BLaER1 treated with 17β-estradiol and CSF1 and Interleukin-3, amounts not matched to agents 10 nM and 100 nM (cell line): ENCODE measurements at regions not wholly inside any gene's neighbourhood (a gene's known extent, or its start where the extent isn't known, plus 50 kb on each side); places are given as distances from the start of the nearest gene placed in this dataset.

Source experiments
- H3K27ac ChIP-seq, 11 experiments: shearing (Covaris generic); formaldehyde crosslinking; 2 replicates each; pipeline ENCODE4 v1.8.1; 2022
- H3K27me3 ChIP-seq, 11 experiments: shearing (Covaris generic); formaldehyde crosslinking; 2 replicates each; pipeline ENCODE4 v1.8.1; 2022
- H3K36me3 ChIP-seq, 11 experiments: shearing (Covaris generic); formaldehyde crosslinking; 2 replicates each; pipeline ENCODE4 v1.8.1; 2022
- H3K4me1 ChIP-seq, 10 experiments: shearing (Covaris generic); formaldehyde crosslinking; 2 replicates each; pipeline ENCODE4 v1.8.1; 2022
- H3K4me2 ChIP-seq, 11 experiments: shearing (Covaris generic); formaldehyde crosslinking; 2 replicates each; pipeline ENCODE4 v1.8.1; 2022
- H3K4me3 ChIP-seq, 10 experiments: shearing (Covaris generic); formaldehyde crosslinking; 2 replicates each; pipeline ENCODE4 v1.8.1; 2022
- H3K9ac ChIP-seq, 11 experiments: shearing (Covaris generic); formaldehyde crosslinking; 2 replicates each; pipeline ENCODE4 v1.8.1; 2022
- H3K9me3 ChIP-seq, 11 experiments: shearing (Covaris generic); formaldehyde crosslinking; replicated peaks in 1 of 11; 2 replicates each; pipeline ENCODE4 v1.8.1; 2022
- H4K20me1 ChIP-seq, 11 experiments: shearing (Covaris generic); formaldehyde crosslinking; 2 replicates each; pipeline ENCODE4 v1.8.1; 2022
- Cebpa-rat ChIP-seq, 11 experiments: shearing (Covaris generic); IDR thresholded peaks; 2 replicates each; pipeline ENCODE4 v1.8.1; 2022

DNA sequence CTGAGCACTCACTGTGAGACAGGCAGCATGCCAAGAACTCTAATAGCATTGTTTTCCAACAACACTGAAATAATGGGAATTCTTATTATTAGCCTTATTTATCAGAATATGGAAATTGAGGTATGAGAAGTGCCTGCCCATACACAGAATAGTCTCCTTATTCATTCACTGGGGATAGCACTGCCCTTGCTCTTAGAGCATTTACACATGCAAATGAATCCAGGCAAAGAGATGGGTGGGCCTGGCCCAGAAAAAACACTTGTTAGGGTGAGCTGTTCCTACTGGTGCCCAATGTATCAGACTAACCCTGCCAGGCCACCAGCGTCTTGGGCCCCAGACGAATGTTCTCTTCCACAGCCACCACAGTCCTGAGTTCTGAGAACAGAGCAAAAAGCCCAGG, 112.9 kb downstream of the TUBA3C start:
- Histone ChIP-seq H3K4me2 (no peak overlapping the region), H3K27ac (no peak overlapping the region), H3K36me3 (no peaks in the 10 kb centered on the region), H3K4me1 (no peaks in the 10 kb centered on the region), H3K4me3 (no peak overlapping the region), H3K9me3 (peaks cover 0 to 15% (median 10%) of the 10 kb centered on the region in 11 experiments; a peak in 19 of 22 replicates), H3K9ac (no peak overlapping the region), H3K27me3 (no peaks in the 10 kb centered on the region), H4K20me1 (no peaks in the 10 kb centered on the region)
- no peak for TF ChIP-seq Cebpa-rat (IDR thresholded peaks at IDR 0.05)

DNA sequence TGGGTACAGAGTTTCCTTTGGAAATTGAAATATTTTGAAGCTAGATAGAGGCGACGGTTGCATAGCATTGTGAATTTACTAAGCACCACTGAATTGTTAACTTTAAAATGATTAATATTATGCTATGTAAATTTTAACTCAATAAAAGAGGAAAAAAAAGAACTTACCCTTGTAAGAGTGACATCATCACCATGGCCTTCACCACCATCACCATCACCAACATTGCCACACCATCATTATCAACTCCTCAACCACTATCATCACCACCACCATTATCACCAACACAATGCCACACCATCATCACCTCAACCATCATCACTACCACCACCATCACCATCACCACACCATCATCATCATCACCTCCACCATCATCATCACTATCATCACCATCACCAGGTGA, 113.9 kb downstream of the TUBA3C start:
- peaks cover 0 to 24% (median 19%) of the 10 kb centered on the region in 11 experiments; a peak in 19 of 22 replicates for H3K9me3 ChIP-seq
- no peaks in the 10 kb centered on the region for H3K27me3 ChIP-seq
- no peak overlapping the region for H3K4me3 ChIP-seq
- no peak overlapping the region for H3K27ac ChIP-seq
- no peaks in the 10 kb centered on the region for H3K4me1 ChIP-seq
- H4K20me1 ChIP-seq = no peaks in the 10 kb centered on the region
- H3K36me3 ChIP-seq = no peaks in the 10 kb centered on the region
- no peak for TF ChIP-seq Cebpa-rat (IDR thresholded peaks at IDR 0.05)
- H3K4me2 ChIP-seq = no peak overlapping the region
- H3K9ac ChIP-seq = no peak overlapping the region

DNA sequence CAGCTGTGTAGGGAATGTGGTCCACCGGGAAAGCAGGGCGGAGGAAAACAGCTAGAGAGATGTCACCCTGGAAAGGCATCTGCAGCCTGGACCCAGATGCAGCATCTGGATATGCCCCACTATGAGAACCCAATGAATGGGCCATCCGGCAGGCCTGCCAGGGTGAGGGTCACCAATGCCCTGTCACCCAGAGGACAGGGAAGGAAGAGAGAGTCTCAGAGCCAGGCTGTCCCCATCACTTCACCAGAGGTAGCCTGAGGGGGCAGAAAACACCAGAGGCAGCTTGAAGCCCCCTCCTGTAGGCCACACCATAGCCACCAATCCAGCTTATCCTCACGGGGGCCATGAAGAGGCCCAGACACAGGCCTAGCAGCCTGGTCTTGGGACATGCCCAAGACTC, 118.8 kb downstream of the TUBA3C start:
- H3K9me3 ChIP-seq = peaks cover 0 to 29% (median 23%) of the 10 kb centered on the region in 11 experiments; a peak in 19 of 22 replicates
- H3K27ac ChIP-seq = no peak overlapping the region
- no peak for TF ChIP-seq Cebpa-rat (IDR thresholded peaks at IDR 0.05)
- H3K27me3 ChIP-seq = no peaks in the 10 kb centered on the region
- H3K4me1 ChIP-seq = no peaks in the 10 kb centered on the region
- no peaks in the 10 kb centered on the region for H3K36me3 ChIP-seq
- no peaks in the 10 kb centered on the region for H4K20me1 ChIP-seq
- H3K9ac ChIP-seq = no peak overlapping the region
- no peak overlapping the region for H3K4me3 ChIP-seq
- H3K4me2 ChIP-seq = no peak overlapping the region

DNA sequence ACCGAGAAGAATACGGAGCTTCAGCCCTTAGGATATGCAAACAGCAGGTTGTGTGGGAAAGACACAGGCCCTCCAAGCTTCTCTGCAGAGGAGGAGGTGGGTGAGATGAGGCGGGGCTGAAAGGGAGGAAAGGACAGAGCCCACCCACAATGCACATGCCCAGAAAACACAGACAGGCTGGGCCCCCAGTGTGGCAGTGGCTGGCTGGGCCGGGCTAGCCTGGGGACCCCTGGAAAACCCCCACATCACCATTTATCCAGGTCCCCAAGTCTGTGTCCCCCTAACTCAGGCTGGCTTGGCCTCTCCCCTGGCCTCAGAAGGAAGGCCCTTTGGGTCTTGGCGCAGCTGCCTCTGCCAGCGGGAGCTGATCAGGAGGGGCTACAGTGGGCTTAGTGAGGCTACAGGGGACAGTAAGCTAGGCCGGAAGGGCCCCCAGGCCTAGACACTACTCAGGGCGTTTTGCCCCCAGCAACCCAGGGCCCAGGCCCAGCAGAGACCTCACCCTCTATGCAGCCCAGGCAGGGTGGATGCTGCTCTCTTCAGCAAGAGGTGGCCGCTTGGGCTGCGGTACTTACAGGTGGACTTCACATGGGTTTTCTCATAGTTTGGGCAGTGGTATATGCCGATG, 119.5 kb downstream of the TUBA3C start:
- no peaks in the 10 kb centered on the region for H3K27me3 ChIP-seq
- H3K4me1 ChIP-seq = no peaks in the 10 kb centered on the region
- no peak overlapping the region for H3K4me3 ChIP-seq
- H3K9ac ChIP-seq = no peak overlapping the region
- H3K9me3 ChIP-seq = peaks cover 0 to 29% (median 23%) of the 10 kb centered on the region in 11 experiments; a peak in 19 of 22 replicates
- H3K27ac ChIP-seq = no peak overlapping the region
- H3K4me2 ChIP-seq = no peak overlapping the region
- TF ChIP-seq Cebpa-rat (IDR thresholded peaks at IDR 0.05) = no peak
- no peaks in the 10 kb centered on the region for H4K20me1 ChIP-seq
- H3K36me3 ChIP-seq = no peaks in the 10 kb centered on the region

DNA sequence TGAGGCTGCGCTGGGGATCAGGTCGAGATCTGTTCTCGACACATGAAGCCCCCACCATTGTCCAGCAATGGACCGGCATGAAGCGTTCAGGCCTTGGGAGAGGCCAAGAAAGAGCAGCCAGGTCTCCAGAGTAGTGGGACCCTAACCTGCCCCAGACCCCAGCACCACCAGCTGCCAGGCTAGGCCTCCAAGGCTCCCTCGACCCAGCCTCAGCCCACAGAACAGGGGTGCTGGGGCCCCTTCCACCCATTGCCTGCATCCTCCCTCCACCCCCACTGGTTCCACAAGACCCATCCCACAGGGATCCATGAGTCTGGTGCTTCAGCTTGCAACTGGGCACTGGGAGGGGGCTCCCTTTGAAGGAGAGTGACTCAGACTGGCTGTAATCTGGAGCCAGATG, 120.3 kb downstream of the TUBA3C start:
- no peak overlapping the region for H3K4me2 ChIP-seq
- TF ChIP-seq Cebpa-rat (IDR thresholded peaks at IDR 0.05) = no peak
- no peak overlapping the region for H3K27ac ChIP-seq
- no peaks in the 10 kb centered on the region; a peak in 1 of 22 replicates for H4K20me1 ChIP-seq
- H3K27me3 ChIP-seq = no peaks in the 10 kb centered on the region
- H3K9me3 ChIP-seq = peaks cover 0 to 29% (median 23%) of the 10 kb centered on the region in 11 experiments; a peak in 19 of 22 replicates
- H3K4me1 ChIP-seq = no peaks in the 10 kb centered on the region
- H3K4me3 ChIP-seq = no peak overlapping the region
- H3K36me3 ChIP-seq = no peaks in the 10 kb centered on the region
- H3K9ac ChIP-seq = no peak overlapping the region

DNA sequence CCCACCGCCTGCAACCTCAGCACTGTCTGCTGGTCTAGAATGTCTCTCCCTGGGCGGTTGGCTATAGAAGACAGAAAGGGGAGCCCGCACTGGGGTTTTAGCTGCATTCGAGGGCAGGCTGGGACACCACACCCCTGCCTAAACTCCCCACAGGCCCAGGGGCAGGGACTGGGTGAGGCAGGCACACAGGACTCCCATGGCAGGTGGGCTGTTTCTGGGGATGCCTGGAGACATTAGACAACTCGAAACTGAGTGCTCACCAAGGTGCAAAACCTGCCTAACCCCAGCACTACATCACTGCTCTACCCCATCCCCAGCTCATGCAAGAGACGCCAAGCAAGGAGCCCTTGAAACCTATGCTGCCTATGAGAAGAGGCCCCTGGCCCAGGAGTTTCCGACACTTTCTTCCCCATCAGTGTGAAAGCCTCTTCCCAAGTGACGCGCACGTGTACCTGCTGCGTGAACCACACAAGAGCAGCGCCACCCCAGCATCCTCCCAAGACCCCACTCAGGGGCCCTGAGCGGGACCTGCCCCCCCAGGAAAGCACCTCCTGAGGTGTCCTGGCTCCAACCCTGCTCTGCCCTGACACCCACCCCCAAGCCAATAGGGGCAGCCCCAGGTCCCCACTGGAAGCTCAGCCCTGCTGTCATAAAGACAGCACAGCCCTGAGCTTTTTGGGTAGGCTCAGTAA, 121.2 kb downstream of the TUBA3C start:
- no peak overlapping the region for H3K4me3 ChIP-seq
- H3K4me2 ChIP-seq = no peak overlapping the region
- H3K27me3 ChIP-seq = no peaks in the 10 kb centered on the region
- TF ChIP-seq Cebpa-rat (IDR thresholded peaks at IDR 0.05) = no peak
- H3K9me3 ChIP-seq = peaks cover 0 to 29% (median 23%) of the 10 kb centered on the region in 11 experiments; a peak in 19 of 22 replicates
- no peaks in the 10 kb centered on the region for H3K4me1 ChIP-seq
- H4K20me1 ChIP-seq = no peaks in the 10 kb centered on the region; a peak in 1 of 22 replicates
- H3K9ac ChIP-seq = no peak overlapping the region
- no peak overlapping the region for H3K27ac ChIP-seq
- H3K36me3 ChIP-seq = no peaks in the 10 kb centered on the region

DNA sequence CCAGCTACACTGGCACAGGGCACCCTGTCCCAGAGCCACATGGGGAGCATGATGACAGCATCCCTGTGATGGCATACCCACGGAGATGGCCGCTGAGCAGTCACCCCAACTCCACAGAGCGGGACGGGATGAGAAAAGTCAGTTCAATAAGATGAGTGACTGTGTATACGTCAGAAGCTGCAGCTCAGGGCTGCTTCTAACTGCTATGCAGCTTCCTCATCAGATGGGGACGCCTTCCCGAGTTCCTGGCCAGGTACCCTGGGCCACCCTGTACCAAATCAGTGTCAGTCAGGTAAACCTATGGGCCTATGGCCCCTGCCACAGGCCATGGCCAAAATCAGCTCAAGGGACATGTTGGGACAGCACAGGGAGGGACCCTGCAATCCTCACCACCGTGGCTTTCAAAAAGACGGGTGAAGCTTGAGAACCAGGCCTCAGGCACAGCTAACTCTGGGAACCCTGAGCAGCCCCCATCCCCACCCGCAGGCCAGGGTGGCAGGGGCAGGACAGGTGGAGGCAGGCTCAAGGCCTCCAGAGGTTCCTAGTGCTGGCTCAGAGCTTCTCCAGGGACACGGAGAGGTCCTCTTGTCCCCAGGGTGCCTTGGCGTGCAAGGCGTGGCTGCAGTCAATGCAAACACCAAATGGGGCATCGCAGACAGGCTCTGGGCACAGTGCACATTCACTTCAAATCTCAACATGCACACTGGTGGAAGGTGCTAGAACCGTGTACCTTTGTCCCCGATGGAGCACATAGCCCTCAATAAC, 122.4 kb downstream of the TUBA3C start:
- Histone ChIP-seq H3K9me3 (peaks cover 0 to 23% (median 18%) of the 10 kb centered on the region in 11 experiments; a peak in 19 of 22 replicates), H4K20me1 (no peaks in the 10 kb centered on the region; a peak in 1 of 22 replicates), H3K4me2 (no peak overlapping the region), H3K4me1 (no peaks in the 10 kb centered on the region), H3K36me3 (no peaks in the 10 kb centered on the region), H3K9ac (no peak overlapping the region), H3K27me3 (no peaks in the 10 kb centered on the region), H3K4me3 (no peak overlapping the region), H3K27ac (no peak overlapping the region)
- no peak for TF ChIP-seq Cebpa-rat (IDR thresholded peaks at IDR 0.05)

DNA sequence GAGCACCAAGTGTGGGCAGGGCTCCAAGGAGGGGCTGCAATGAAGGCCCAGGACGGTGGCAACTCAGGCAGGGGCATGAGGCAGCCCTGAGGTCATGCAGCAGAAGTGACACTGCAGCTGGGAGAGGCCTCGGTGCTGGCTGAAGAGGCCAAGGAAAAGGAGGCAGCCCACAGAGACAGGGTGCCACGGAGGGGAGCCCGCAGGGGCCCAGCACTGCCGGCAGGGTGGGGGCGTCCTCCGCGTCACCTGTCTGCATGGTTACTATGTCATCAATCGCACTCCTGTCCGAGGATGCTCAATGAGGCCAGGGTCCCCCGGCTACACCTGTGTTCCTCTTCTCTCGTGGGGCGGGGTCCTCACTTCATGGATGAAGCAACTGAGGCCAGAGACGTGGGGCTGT, 123.1 kb downstream of the TUBA3C start:
- H3K4me3 ChIP-seq = no peak overlapping the region
- H4K20me1 ChIP-seq = no peaks in the 10 kb centered on the region; a peak in 1 of 22 replicates
- H3K9me3 ChIP-seq = peaks cover 0 to 17% (median 11%) of the 10 kb centered on the region in 11 experiments; a peak in 19 of 22 replicates
- H3K36me3 ChIP-seq = no peaks in the 10 kb centered on the region
- H3K9ac ChIP-seq = no peak overlapping the region
- H3K27me3 ChIP-seq = no peaks in the 10 kb centered on the region
- no peak overlapping the region for H3K4me2 ChIP-seq
- H3K4me1 ChIP-seq = no peaks in the 10 kb centered on the region
- H3K27ac ChIP-seq = no peak overlapping the region
- TF ChIP-seq Cebpa-rat (IDR thresholded peaks at IDR 0.05) = no peak

DNA sequence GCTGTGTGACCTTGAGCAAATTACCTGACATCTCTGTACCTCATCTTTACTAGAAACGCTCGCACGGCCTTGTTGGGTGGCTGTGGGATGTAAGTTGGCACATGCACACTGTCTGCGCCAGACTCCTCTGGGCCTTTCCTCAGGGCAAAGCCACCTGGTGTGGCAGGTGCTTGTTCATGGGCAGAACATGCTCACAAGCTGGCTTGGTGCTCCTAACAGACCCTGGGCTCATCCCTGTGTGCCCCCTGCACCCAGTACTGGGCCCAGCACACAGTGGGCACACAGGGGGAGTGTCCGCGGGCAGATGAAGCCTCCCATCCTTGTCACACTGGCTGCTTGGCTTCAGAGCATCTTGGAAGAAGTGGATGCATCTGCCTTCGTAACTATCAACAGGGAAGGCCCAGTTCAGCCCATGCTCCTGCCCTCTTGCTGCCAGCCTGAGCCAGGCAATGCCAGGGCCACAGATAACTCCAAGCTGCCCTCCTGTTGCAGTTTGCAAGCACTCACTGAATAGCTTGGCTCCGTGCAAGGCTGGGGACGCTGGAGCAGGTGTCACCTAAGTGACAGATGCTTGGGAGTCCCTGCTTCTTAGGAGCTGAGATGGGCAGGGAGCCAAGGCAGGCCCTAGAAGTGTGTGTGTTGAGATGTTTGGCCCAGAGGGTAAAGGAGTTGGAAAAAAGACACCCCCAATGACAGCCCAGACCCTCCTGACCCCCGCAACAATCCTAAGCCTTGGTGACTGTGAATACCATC, 123.9 kb downstream of the TUBA3C start:
- no peaks in the 10 kb centered on the region for H3K36me3 ChIP-seq
- H3K9ac ChIP-seq = no peak overlapping the region
- H3K27ac ChIP-seq = no peak overlapping the region
- TF ChIP-seq Cebpa-rat (IDR thresholded peaks at IDR 0.05) = no peak
- H3K27me3 ChIP-seq = no peaks in the 10 kb centered on the region
- H4K20me1 ChIP-seq = no peaks in the 10 kb centered on the region; a peak in 1 of 22 replicates
- H3K4me3 ChIP-seq = no peak overlapping the region
- H3K9me3 ChIP-seq = peaks cover 0 to 9% (median 3%) of the 10 kb centered on the region in 11 experiments; a peak in 10 of 22 replicates
- H3K4me2 ChIP-seq = no peak overlapping the region
- H3K4me1 ChIP-seq = no peaks in the 10 kb centered on the region
